BJ (cell line): ENCODE measurements at regions not wholly inside any gene's neighbourhood (a gene's known extent, or its start where the extent isn't known, plus 50 kb on each side); places are given as distances from the start of the nearest gene placed in this dataset.

ENCODE experiments used
- CTCF ChIA-PET: fragments of 350-600 bp; formaldehyde crosslinking; extraction: SDS; loops from one replicate; lab custom pipeline; 2021; ENCODE audit warnings: antibody characterized with exemption, inconsistent platforms; lab: Yijun Ruan, JAX
- POLR2A ChIA-PET: fragments of 300-600 bp; sonication (Branson Sonifier 250); formaldehyde crosslinking; extraction: SDS; loops from one replicate; lab custom pipeline; 2021; ENCODE audit warnings: antibody characterized with exemption; lab: Charles Lee
- DNase-seq: peaks from one replicate; pipeline ENCODE4 v3.0.0-alpha.2; 2011; ENCODE audit warnings: low read depth
- H3K27me3 ChIP-seq: 2 replicates; pipeline ENCODE4 v1.6.0; 2011; ENCODE audit warnings: low read length; ENCODE audit not compliant: control insufficient read depth, insufficient read depth
- H3K36me3 ChIP-seq: 2 replicates; pipeline ENCODE4 v1.5.1; 2011; ENCODE audit warnings: low read length; ENCODE audit not compliant: control insufficient read depth, insufficient read depth
- H3K4me3 ChIP-seq: 2 replicates; pipeline ENCODE4 v1.5.1; 2011; ENCODE audit warnings: low read depth, mild to moderate bottlenecking, control low read depth, low read length
- TF ChIP-seq, protein P1 (sequence below): IDR thresholded peaks from 2 replicates; pipeline ENCODE4 v1.5.1; 2011; ENCODE audit warnings: low read depth, mild to moderate bottlenecking, control low read depth, inconsistent platforms, low read length, moderate library complexity; ENCODE audit not compliant: insufficient read depth

- POLR2A ChIA-PET = no interaction called here
- CTCF ChIA-PET = no interaction called here
- Histone ChIP-seq H3K4me3 (no peak overlapping the region), H3K27me3 (no peaks in the 10 kb centered on the region), H3K36me3 (no peaks in the 10 kb centered on the region)
- DNase-seq = no peak
- TF ChIP-seq, protein P1, sequence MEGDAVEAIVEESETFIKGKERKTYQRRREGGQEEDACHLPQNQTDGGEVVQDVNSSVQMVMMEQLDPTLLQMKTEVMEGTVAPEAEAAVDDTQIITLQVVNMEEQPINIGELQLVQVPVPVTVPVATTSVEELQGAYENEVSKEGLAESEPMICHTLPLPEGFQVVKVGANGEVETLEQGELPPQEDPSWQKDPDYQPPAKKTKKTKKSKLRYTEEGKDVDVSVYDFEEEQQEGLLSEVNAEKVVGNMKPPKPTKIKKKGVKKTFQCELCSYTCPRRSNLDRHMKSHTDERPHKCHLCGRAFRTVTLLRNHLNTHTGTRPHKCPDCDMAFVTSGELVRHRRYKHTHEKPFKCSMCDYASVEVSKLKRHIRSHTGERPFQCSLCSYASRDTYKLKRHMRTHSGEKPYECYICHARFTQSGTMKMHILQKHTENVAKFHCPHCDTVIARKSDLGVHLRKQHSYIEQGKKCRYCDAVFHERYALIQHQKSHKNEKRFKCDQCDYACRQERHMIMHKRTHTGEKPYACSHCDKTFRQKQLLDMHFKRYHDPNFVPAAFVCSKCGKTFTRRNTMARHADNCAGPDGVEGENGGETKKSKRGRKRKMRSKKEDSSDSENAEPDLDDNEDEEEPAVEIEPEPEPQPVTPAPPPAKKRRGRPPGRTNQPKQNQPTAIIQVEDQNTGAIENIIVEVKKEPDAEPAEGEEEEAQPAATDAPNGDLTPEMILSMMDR = no peak
Observed at GRCh38 chr3:178258121-178258520, 278.1 kb upstream of the KCNMB2 start.

DNA sequence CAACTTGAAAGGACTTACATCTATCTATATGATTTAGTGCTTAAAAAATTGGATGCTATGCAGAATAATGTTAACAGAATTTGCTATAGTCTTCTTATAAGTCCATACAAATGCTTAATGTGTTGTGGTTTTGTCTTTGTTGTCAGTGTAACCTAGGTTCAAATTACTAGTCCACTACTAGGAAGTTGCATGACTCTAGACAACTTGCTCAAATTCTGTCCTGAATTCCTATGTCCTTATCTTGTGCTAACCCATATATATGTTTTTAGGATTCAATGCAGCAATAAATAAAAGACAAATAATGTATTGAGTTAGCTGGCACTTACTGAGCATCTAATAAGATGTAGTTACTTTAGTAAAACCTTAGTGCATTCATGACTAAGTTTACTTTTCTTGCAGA, 276.5 kb upstream of the KCNMB2 start:
- TF ChIP-seq, protein P1 = no peak
- DNase-seq = no peak
- Histone ChIP-seq H3K27me3 (no peaks in the 10 kb centered on the region), H3K4me3 (no peak overlapping the region), H3K36me3 (no peaks in the 10 kb centered on the region)
- POLR2A ChIA-PET = no interaction called here
- CTCF ChIA-PET = no interaction called here

DNA sequence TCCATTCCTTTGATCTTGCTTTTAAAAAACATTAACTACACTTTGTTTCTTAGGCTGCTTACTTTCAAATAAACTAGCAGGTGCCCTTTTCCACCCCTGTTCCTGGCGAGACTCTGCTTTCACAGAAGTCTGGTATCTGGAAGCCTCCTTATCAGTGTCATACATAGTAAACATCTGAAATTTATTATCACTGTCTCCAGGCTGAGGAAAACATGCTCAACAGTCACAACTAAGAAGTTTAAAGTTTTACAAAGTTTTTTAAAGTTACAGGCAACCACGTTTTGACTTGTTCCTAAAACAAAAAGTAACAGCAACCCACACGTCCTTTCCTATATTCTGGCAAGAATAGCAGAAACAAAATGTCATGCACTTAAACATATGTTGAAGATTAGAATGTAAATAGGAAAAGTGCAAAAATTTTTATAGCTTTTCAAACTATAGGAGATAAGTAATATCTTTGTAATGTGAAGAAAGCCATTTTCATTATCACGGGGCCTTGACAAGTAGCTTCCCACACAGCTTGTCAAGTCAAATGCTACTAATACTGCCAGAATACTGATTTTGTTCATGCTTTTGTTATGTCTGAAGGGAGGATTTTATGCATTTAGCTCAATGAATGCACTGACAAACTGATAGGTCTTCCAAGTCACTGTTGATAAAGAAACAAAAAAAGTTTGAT, 275.2 kb upstream of the KCNMB2 start:
- ChIA-PET POLR2A (no interaction called here), CTCF (no interaction called here)
- TF ChIP-seq, protein P1 = no peak
- H3K36me3 ChIP-seq = no peaks in the 10 kb centered on the region
- DNase-seq = no peak
- H3K4me3 ChIP-seq = no peak overlapping the region
- H3K27me3 ChIP-seq = no peaks in the 10 kb centered on the region

DNA sequence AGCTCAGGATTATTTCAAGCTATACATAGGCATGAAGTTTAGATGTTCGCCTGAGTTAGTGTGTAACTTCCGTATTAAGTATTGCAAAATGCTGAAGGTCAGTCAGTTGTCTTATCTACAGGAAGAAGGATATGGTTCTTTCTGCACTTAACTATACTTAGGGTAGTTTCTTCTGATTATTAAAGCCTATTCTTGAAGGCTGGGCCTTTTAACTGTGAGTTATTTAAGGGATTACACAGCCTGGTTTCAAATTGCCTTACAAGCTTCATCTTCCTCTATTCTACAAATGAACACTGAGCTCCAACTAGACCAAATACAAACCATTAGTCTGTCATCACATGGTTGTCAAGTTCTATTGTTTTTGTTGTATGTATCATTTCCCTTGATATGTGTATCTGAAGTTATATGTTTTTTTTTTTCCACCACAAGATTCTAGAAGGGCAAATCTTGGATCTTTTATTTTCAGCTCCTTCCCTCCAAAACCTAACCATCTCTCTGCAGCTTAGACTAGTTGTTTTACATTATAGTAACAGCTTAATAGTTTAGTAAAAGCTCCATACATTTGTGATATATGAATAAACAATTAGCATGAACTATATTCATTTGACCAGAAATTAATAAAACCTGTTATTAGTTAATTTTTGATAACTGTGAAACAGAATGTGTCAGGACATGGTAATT, 272.9 kb upstream of the KCNMB2 start:
- Histone ChIP-seq H3K36me3 (no peaks in the 10 kb centered on the region), H3K4me3 (no peak overlapping the region), H3K27me3 (no peaks in the 10 kb centered on the region)
- DNase-seq = no peak
- TF ChIP-seq, protein P1 = no peak
- CTCF ChIA-PET = interaction anchor here (2.0 kb wide), 1 partner anchor 11 kb away, joined by 4 read pairs; no protein-coding TSS in a partner anchor
- POLR2A ChIA-PET = no interaction called here

GRCh38 chr3:178267158-178267844, 268.9 kb upstream of the KCNMB2 start:
- DNase-seq = no peak
- H3K4me3 ChIP-seq = no peak overlapping the region

More at GRCh38 chr3:178267158-178267844, 268.9 kb upstream of the KCNMB2 start:
- POLR2A ChIA-PET = no interaction called here
- CTCF ChIA-PET = no interaction called here
- no peaks in the 10 kb centered on the region for H3K36me3 ChIP-seq
- no peaks in the 10 kb centered on the region for H3K27me3 ChIP-seq
- TF ChIP-seq, protein P1 = no peak
